OCI-LY1 (cell line): ENCODE measurements at regions not wholly inside any gene's neighbourhood (a gene's known extent, or its start where the extent isn't known, plus 50 kb on each side); places are given as distances from the start of the nearest gene placed in this dataset.

Experiments used
- H2AFZ ChIP-seq: fragments of 200-600 bp; sonication (generic), shearing (Covaris generic); 2 replicates; pipeline ENCODE4 v1.6.0; 2014; ENCODE audit warnings: antibody characterized with exemption, mild to moderate bottlenecking, low read length
- H3F3A ChIP-seq: fragments of 200-600 bp; sonication (generic), shearing (Covaris generic); 2 replicates; pipeline ENCODE4 v1.6.0; 2014; ENCODE audit warnings: mild to moderate bottlenecking, antibody characterized with exemption, low read length, moderate library complexity; ENCODE audit not compliant: insufficient read depth
- H3K27ac ChIP-seq: fragments of 200-600 bp; sonication (generic); 2 replicates; pipeline ENCODE4 v1.5.1; 2014; ENCODE audit warnings: low read length, mixed run types, mild to moderate bottlenecking, low read depth; ENCODE audit not compliant: poor library complexity, severe bottlenecking
- H3K27me3 ChIP-seq: fragments of 200-600 bp; sonication (generic); 2 replicates; pipeline ENCODE4 v1.6.0; 2014; ENCODE audit warnings: antibody characterized with exemption, mild to moderate bottlenecking, low read length, moderate library complexity; ENCODE audit not compliant: insufficient read depth
- H3K36me3 ChIP-seq: fragments of 200-600 bp; sonication (generic); 2 replicates; pipeline ENCODE4 v1.6.1; 2014; ENCODE audit warnings: mild to moderate bottlenecking, antibody characterized with exemption, low read length, moderate library complexity, mixed read lengths; ENCODE audit not compliant: insufficient read depth
- H3K4me1 ChIP-seq: fragments of 200-600 bp; sonication (generic); 2 replicates; pipeline ENCODE4 v1.5.1; 2014; ENCODE audit warnings: mild to moderate bottlenecking, low read length, moderate library complexity; ENCODE audit not compliant: insufficient read depth, severe bottlenecking
- H3K4me2 ChIP-seq: fragments of 200-600 bp; sonication (generic), shearing (Covaris generic); 2 replicates; pipeline ENCODE4 v1.6.1; 2014; ENCODE audit warnings: low read length
- H3K4me3 ChIP-seq: fragments of 200-600 bp; sonication (generic); 2 replicates; pipeline ENCODE4 v1.5.1; 2014; ENCODE audit warnings: low read length, low read depth, mild to moderate bottlenecking, mixed read lengths; ENCODE audit not compliant: poor library complexity, severe bottlenecking
- H3K79me2 ChIP-seq: fragments of 200-600 bp; shearing (Covaris generic); 2 replicates; pipeline ENCODE4 v1.6.1; 2016; ENCODE audit warnings: mixed run types, low read length, mixed read lengths; ENCODE audit not compliant: insufficient read depth
- H3K9ac ChIP-seq: fragments of 200-600 bp; sonication (generic), shearing (Covaris generic); 2 replicates; pipeline ENCODE4 v1.6.1; 2014; ENCODE audit warnings: mild to moderate bottlenecking, low read length, mixed read lengths
- H3K9me2 ChIP-seq: fragments of 200-600 bp; sonication (generic), shearing (Covaris generic); 2 replicates; pipeline ENCODE4 v1.6.1; 2014; ENCODE audit warnings: low read depth, mild to moderate bottlenecking, low read length, mixed read lengths
- H3K9me3 ChIP-seq: fragments of 200-600 bp; shearing (Covaris generic); 2 replicates; pipeline ENCODE4 v1.6.1; 2014; ENCODE audit warnings: low read length, mixed read lengths
- H4K20me1 ChIP-seq: fragments of 200-600 bp; sonication (generic), shearing (Covaris generic); 2 replicates; pipeline ENCODE4 v1.6.0; 2016; ENCODE audit warnings: mild to moderate bottlenecking, low read length; ENCODE audit not compliant: insufficient read depth
- EZH2 ChIP-seq: fragments of 200-600 bp; sonication (generic), shearing (Covaris generic); IDR thresholded peaks from 2 replicates; pipeline ENCODE4 v1.8.0; 2017; ENCODE audit warnings: borderline replicate concordance, mixed run types, mild to moderate bottlenecking, antibody characterized with exemption, low read length, moderate library complexity, mixed read lengths
- TF ChIP-seq, protein P1 (sequence below): fragments of 200-600 bp; sonication (generic), shearing (Covaris generic); IDR thresholded peaks from 2 replicates; pipeline ENCODE4 v1.5.1; 2017; ENCODE audit warnings: mild to moderate bottlenecking, antibody characterized with exemption, low read length, moderate library complexity, mixed read lengths

DNA sequence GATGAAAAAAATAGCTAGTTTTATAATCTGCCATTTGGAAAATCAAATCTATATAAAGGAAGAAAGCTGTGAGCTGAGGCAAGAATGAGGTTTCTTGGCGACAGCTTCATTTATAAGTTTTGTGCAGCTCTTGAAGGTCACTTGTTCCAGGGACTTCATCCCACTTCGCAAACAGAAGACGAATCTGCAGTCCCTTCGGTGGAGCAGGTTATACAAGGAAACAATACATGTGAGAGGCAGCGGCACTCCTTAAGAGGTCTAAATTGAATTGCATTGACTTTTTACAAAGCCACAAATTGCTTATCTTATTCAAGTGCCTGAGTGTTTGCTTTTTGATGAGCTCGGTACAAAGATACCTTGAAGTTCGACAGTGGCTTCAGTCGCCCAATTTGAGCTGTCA lies 72.2 kb downstream of the C1QL2 start:
- Histone ChIP-seq H3K27me3 (no peaks in the 10 kb centered on the region), H3K9ac (no peak overlapping the region), H3K9me2 (no peaks in the 10 kb centered on the region), H4K20me1 (no peaks in the 10 kb centered on the region), H3K4me2 (no peak overlapping the region), H3K4me3 (no peak overlapping the region), H3K36me3 (no peaks in the 10 kb centered on the region), H3F3A (no peaks in the 10 kb centered on the region), H2AFZ (no peak overlapping the region), H3K79me2 (no peaks in the 10 kb centered on the region), H3K9me3 (no peaks in the 10 kb centered on the region), H3K27ac (no peak overlapping the region), H3K4me1 (no peaks in the 10 kb centered on the region)
- no peak for TF ChIP-seq EZH2
- TF ChIP-seq, protein P1, sequence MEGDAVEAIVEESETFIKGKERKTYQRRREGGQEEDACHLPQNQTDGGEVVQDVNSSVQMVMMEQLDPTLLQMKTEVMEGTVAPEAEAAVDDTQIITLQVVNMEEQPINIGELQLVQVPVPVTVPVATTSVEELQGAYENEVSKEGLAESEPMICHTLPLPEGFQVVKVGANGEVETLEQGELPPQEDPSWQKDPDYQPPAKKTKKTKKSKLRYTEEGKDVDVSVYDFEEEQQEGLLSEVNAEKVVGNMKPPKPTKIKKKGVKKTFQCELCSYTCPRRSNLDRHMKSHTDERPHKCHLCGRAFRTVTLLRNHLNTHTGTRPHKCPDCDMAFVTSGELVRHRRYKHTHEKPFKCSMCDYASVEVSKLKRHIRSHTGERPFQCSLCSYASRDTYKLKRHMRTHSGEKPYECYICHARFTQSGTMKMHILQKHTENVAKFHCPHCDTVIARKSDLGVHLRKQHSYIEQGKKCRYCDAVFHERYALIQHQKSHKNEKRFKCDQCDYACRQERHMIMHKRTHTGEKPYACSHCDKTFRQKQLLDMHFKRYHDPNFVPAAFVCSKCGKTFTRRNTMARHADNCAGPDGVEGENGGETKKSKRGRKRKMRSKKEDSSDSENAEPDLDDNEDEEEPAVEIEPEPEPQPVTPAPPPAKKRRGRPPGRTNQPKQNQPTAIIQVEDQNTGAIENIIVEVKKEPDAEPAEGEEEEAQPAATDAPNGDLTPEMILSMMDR: no peak

DNA sequence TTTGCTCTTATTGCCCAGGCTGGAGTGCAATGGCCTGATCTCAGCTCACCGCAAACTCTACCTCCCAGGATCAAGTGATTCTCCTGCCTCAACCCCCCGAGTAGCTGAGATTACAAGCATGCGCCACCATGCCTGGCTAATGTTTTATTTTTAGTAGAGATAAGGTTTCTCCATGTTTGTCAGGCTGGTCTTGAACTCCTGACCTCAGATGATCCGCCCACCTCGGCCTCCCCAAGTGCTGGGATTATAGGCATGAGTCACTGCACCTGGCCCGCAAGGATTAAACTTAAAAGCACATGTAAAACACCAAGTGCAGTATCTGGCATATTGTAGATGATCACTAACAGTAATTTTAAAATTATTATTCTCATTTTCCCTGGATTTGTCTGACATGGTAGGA lies 72.9 kb downstream of the C1QL2 start:
- TF ChIP-seq, protein P1: no peak
- no peak for TF ChIP-seq EZH2
- H3K9me3 ChIP-seq: no peaks in the 10 kb centered on the region
- H3K79me2 ChIP-seq: no peaks in the 10 kb centered on the region
- H2AFZ ChIP-seq: no peak overlapping the region
- no peak overlapping the region for H3K9ac ChIP-seq
- no peaks in the 10 kb centered on the region for H3K27me3 ChIP-seq
- H3K4me1 ChIP-seq: no peaks in the 10 kb centered on the region
- H4K20me1 ChIP-seq: no peaks in the 10 kb centered on the region
- H3K4me3 ChIP-seq: no peak overlapping the region
- H3K9me2 ChIP-seq: no peaks in the 10 kb centered on the region
- H3K36me3 ChIP-seq: no peaks in the 10 kb centered on the region
- no peak overlapping the region for H3K4me2 ChIP-seq
- H3F3A ChIP-seq: no peaks in the 10 kb centered on the region
- no peak overlapping the region for H3K27ac ChIP-seq

DNA sequence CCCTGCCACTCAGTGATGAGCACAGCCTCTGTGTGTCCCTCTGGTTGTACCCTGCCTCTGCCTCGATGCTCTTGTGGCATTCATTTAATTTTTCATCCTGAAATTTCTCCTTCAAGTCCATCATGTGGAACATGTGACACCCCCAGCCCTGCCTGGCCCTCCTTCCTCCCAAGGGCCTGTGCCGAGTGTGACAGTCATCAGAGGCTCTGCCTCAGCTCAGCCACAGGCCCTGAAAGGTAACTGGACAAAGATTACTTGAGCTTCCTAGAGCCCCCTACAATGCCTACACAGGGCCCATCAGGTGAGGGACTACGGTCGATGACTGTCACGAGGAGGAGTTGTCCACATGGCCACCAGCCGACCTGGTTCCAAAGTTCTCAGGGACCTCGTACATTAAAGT lies 75.1 kb downstream of the C1QL2 start:
- no peak overlapping the region for H3K4me2 ChIP-seq
- H3K4me3 ChIP-seq: no peak overlapping the region
- H3K36me3 ChIP-seq: no peaks in the 10 kb centered on the region
- no peaks in the 10 kb centered on the region for H3F3A ChIP-seq
- no peaks in the 10 kb centered on the region for H3K79me2 ChIP-seq
- H2AFZ ChIP-seq: no peak overlapping the region
- TF ChIP-seq, protein P1: no peak
- TF ChIP-seq EZH2: no peak
- no peaks in the 10 kb centered on the region for H4K20me1 ChIP-seq
- H3K27me3 ChIP-seq: no peaks in the 10 kb centered on the region
- H3K9me2 ChIP-seq: no peaks in the 10 kb centered on the region
- H3K9ac ChIP-seq: no peak overlapping the region
- H3K4me1 ChIP-seq: no peaks in the 10 kb centered on the region
- no peaks in the 10 kb centered on the region for H3K9me3 ChIP-seq
- no peak overlapping the region for H3K27ac ChIP-seq
